Adrenal gland (tissue), 5 donors: ENCODE measurements at regions not wholly inside any gene's neighbourhood (a gene's known extent, or its start where the extent isn't known, plus 50 kb on each side); places are given as distances from the start of the nearest gene placed in this dataset.

ENCODE experiments used
- POLR2A ChIP-seq, 2 donors: fragments of 450-650 bp; IDR thresholded peaks; one replicate each; pipeline ENCODE4 v1.6.1; 2017; ENCODE audit warnings: antibody characterized with exemption in 2 of 2, mild to moderate bottlenecking in 2 of 2, moderate library complexity in 1 of 2
- TF ChIP-seq, protein P1 (sequence below), 6 experiments: fragments of 450-650 bp in 4 of 6; fragments of 200-600 bp in 2 of 6; sonication (generic) in 1 of 6; IDR thresholded peaks; 1 replicate in 5 of 6; 2 replicates in 1 of 6; pipeline versions ENCODE4 v1.5.1 to v1.8.0; 2016 to 2021; ENCODE audit warnings: antibody characterized with exemption in 6 of 6, mild to moderate bottlenecking in 2 of 6, moderate library complexity in 1 of 6
- donor health status: DM: no; HTN: no; CAD: no.

DNA sequence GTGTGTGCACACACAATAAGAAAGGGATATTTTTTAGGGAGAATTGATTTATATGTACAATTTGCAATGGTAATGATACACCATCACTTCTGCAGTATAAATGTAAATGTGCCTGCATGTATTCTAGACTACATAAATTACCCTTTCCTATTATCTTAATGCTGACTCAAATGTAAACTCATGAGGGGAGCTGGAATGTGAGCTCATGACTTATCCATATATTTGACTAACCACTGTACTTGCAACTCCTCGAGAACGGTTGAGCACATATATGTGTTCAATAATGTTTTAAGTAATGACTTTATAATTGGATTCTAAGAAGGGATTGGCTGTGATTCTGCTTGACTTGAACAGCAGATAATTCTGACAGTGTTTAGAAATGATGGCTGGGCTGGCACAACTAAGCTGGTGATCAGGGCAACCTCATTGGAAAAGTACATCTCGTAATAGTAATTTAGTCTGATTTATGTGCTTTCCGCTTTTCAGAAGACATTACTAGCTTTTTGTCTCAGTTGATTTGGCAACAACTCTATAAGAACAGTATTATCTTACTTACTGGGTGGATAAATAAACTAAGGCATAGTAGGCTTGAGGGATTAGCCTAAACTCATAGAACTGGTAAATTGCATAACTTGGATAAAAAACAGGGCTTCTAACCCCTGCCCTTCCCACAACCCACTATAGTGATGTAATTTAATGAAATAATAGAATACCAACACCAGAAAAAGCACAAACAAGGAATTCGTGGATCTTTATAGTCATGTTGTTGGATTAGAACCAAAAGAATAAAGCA lies 130.2 kb upstream of the SPEF2 start:
- TF ChIP-seq, protein P1, sequence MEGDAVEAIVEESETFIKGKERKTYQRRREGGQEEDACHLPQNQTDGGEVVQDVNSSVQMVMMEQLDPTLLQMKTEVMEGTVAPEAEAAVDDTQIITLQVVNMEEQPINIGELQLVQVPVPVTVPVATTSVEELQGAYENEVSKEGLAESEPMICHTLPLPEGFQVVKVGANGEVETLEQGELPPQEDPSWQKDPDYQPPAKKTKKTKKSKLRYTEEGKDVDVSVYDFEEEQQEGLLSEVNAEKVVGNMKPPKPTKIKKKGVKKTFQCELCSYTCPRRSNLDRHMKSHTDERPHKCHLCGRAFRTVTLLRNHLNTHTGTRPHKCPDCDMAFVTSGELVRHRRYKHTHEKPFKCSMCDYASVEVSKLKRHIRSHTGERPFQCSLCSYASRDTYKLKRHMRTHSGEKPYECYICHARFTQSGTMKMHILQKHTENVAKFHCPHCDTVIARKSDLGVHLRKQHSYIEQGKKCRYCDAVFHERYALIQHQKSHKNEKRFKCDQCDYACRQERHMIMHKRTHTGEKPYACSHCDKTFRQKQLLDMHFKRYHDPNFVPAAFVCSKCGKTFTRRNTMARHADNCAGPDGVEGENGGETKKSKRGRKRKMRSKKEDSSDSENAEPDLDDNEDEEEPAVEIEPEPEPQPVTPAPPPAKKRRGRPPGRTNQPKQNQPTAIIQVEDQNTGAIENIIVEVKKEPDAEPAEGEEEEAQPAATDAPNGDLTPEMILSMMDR (IDR thresholded peaks at IDR 0.05): no peak
- no peak for TF ChIP-seq POLR2A (IDR thresholded peaks at IDR 0.05)
